Ascending aorta (tissue), 2 donors: ENCODE measurements at regions not wholly inside any gene's neighbourhood (a gene's known extent, or its start where the extent isn't known, plus 50 kb on each side); places are given as distances from the start of the nearest gene placed in this dataset.

ENCODE experiments used
- DNase-seq, 2 donors: peaks; one replicate each; pipeline ENCODE4 v3.0.0-alpha.2; 2019; ENCODE audit warnings: low spot score in 2 of 2
- H3K27ac ChIP-seq, 2 donors: fragments of 200-600 bp; sonication (generic); one replicate each; pipeline ENCODE4 v1.5.1; 2016 to 2017; ENCODE audit warnings: mild to moderate bottlenecking in 1 of 2
- H3K27me3 ChIP-seq: fragments of 200-600 bp; sonication (generic); one replicate; pipeline ENCODE4 v1.5.1; 2017
- H3K36me3 ChIP-seq, 2 donors: fragments of 200-600 bp; sonication (generic); one replicate each; pipeline ENCODE4 v1.5.1; 2016
- H3K4me1 ChIP-seq, 2 donors: fragments of 200-600 bp; sonication (generic); one replicate each; pipeline ENCODE4 v1.5.1; 2016 to 2017; ENCODE audit warnings: mild to moderate bottlenecking in 1 of 2
- H3K4me3 ChIP-seq, 2 donors: fragments of 200-600 bp; sonication (generic); one replicate each; pipeline ENCODE4 v1.5.1; 2016 to 2017; ENCODE audit warnings: mild to moderate bottlenecking in 1 of 2
- H3K9me3 ChIP-seq, 2 donors: fragments of 200-600 bp; sonication (generic); one replicate each; pipeline ENCODE4 v1.5.1; 2016
- intact Hi-C: fragments of 100-400 bp; cut with DNase I; formaldehyde crosslinking; loops from one replicate; pipeline ENCODE4 v1.15.1; 2023
- TF ChIP-seq, protein P1 (sequence below), 3 experiments: fragments of 200-600 bp in 2 of 3; fragments of 450-650 bp in 1 of 3; sonication (generic) in 2 of 3; IDR thresholded peaks; one replicate each; pipeline ENCODE4 v1.5.1; 2016 to 2019; ENCODE audit warnings: antibody characterized with exemption in 3 of 3, mild to moderate bottlenecking in 1 of 3, moderate library complexity in 1 of 3

DNA sequence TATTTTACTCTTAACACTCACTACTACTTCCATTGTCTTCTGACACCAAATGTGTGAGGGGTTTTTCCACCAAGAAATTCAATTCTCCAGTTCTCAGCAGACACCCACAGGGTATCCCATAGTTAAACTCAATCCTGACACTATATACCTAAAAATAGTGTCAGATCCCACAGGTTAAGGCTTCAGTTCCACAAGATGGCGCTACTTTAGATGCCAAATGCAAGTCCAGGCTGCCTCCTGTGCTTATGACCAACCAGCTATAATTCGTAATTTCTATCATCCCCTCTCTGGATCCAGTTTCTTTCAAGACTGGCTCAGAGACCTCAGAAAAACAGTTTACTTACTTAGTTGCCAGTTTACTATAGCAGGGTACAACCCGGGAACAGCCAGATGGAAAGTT is 1146.2 kb upstream of the SPRY2 start:
- Histone ChIP-seq H3K27me3 (no peaks in the 10 kb centered on the region), H3K36me3 (no peaks in the 10 kb centered on the region), H3K27ac (no peak overlapping the region), H3K4me3 (no peak overlapping the region), H3K9me3 (no peaks in the 10 kb centered on the region), H3K4me1 (no peaks in the 10 kb centered on the region)
- no peak for DNase-seq
- TF ChIP-seq, protein P1, sequence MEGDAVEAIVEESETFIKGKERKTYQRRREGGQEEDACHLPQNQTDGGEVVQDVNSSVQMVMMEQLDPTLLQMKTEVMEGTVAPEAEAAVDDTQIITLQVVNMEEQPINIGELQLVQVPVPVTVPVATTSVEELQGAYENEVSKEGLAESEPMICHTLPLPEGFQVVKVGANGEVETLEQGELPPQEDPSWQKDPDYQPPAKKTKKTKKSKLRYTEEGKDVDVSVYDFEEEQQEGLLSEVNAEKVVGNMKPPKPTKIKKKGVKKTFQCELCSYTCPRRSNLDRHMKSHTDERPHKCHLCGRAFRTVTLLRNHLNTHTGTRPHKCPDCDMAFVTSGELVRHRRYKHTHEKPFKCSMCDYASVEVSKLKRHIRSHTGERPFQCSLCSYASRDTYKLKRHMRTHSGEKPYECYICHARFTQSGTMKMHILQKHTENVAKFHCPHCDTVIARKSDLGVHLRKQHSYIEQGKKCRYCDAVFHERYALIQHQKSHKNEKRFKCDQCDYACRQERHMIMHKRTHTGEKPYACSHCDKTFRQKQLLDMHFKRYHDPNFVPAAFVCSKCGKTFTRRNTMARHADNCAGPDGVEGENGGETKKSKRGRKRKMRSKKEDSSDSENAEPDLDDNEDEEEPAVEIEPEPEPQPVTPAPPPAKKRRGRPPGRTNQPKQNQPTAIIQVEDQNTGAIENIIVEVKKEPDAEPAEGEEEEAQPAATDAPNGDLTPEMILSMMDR (IDR thresholded peaks at IDR 0.05), result no peak
- intact Hi-C loops, result no loop called here

DNA sequence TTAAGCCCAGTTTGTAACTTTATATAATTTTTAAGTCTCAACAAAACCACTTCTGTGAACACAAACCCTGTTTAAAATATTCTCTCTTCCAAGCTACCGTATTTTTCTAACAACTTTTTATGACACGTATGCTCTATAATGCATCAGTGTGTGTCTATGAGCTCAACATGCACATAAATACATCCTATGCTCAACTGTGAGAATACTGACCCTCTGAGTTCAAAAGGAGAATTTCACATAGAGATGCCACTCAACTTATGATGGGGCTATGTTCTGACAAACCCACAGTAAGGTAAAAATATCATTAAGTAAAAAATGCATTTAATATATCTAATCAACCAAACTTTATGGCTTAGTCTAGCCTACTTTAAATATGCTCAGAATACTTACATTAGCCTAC is 1139.7 kb upstream of the SPRY2 start:
- intact Hi-C loops, result no loop called here
- TF ChIP-seq, protein P1 (IDR thresholded peaks at IDR 0.05), result no peak

DNA sequence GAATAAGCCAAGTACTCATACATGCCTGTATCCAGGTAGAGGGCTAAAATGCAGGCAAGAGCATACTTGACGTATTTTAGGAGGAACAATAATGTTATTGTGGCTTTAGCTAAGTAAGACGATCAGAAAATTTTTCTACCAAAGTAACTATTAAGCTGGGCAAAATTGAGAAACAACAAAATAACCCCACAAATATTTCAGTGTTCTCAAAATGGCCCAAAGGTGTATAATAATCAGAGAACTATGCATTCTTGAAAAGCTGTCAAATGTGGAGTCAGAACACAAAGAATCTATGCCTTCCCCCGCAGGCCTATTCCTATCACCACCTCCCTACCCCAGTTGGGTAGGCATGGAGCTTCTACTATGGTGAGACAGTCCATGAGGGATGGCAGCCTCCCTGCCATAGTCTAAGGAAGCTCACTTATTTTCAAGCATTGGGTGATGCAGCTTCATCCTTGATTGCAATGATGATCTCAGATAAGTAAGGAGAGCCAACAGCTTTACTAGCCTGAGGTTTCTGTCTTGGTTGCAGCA is 1132.5 kb upstream of the SPRY2 start:
- Histone ChIP-seq H3K27ac (no peak overlapping the region), H3K27me3 (no peaks in the 10 kb centered on the region), H3K9me3 (no peaks in the 10 kb centered on the region), H3K4me3 (no peak overlapping the region), H3K36me3 (no peaks in the 10 kb centered on the region), H3K4me1 (no peaks in the 10 kb centered on the region)
- TF ChIP-seq, protein P1 (IDR thresholded peaks at IDR 0.05), result no peak
- no peak for DNase-seq
- intact Hi-C loops, result no loop called here

More for the DNA sequence above, 1139.7 kb upstream of the SPRY2 start:
- H3K4me3 ChIP-seq, result no peak overlapping the region
- H3K36me3 ChIP-seq, result no peaks in the 10 kb centered on the region
- H3K27me3 ChIP-seq, result no peaks in the 10 kb centered on the region
- H3K9me3 ChIP-seq, result no peaks in the 10 kb centered on the region
- DNase-seq, result no peak
- no peaks in the 10 kb centered on the region for H3K4me1 ChIP-seq
- no peak overlapping the region for H3K27ac ChIP-seq

DNA sequence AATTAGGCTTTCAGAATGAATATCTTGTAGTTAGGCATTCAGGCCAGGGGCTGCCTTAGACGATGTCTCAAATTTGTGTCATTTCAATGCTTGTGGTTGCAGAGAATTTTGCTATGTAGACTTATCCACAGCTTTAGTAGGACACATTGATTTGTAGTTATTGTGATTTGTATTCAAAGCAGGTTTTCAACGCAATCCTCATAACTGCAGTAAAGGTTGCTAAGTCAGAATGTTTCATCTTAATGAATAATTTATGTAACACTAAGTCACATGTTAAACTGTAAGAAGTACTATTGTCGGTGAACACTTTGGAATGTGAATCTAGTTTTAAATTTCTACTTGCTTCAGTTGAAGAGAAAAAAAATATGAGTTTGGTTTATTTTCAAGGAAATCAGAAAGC is 1117.2 kb upstream of the SPRY2 start:
- TF ChIP-seq, protein P1 (IDR thresholded peaks at IDR 0.05), result no peak
- Histone ChIP-seq H3K36me3 (no peaks in the 10 kb centered on the region), H3K27me3 (no peaks in the 10 kb centered on the region), H3K4me1 (no peaks in the 10 kb centered on the region), H3K4me3 (no peak overlapping the region), H3K27ac (no peak overlapping the region), H3K9me3 (no peaks in the 10 kb centered on the region)
- no peak for DNase-seq
- intact Hi-C loops, result no loop called here

DNA sequence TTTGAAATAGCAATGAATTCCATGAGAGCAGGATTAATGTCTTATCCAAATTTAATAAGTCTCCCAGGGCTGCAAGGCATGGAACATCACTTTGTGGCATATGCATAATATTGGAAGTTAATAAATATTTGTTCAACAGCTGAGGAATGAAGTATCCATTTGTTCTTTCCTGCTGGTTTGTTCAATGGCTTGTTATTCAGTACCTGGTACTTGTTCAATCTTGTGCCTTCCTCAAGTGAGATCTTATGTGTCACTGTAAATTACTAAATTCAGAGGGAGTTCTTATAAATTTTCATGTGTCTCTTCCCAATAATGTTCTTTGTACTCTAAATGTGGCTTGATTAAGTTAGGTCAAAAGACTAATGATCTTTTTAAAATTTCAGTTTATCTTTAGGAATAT is 1105.5 kb upstream of the SPRY2 start:
- no peaks in the 10 kb centered on the region for H3K36me3 ChIP-seq
- H3K4me1 ChIP-seq, result no peaks in the 10 kb centered on the region
- no peaks in the 10 kb centered on the region for H3K9me3 ChIP-seq
- H3K4me3 ChIP-seq, result no peak overlapping the region
- H3K27me3 ChIP-seq, result no peaks in the 10 kb centered on the region
- TF ChIP-seq, protein P1 (IDR thresholded peaks at IDR 0.05), result no peak
- no peak for DNase-seq
- H3K27ac ChIP-seq, result no peak overlapping the region
- intact Hi-C loops, result no loop called here

DNA sequence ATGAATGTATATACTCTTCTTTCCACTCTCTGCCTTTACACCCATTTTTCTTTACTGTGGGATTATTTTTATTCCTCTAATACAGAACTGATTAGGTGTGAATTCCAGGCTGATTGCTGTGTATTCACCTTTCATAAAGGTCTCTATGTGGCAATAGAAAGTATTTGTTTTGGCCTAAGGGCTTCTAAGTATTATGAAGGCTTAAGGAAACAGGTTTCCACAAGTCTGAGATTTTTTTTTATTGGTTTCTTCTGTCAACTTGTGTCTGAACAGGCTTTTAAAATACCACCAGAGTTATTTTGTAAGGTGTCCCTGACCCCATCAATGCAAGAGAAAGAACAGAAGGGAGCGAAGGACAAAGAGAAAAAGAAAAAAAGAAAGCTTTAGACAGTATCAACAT is 1102.0 kb upstream of the SPRY2 start:
- TF ChIP-seq, protein P1 (IDR thresholded peaks at IDR 0.05), result no peak
- Histone ChIP-seq H3K9me3 (no peaks in the 10 kb centered on the region), H3K27ac (no peak overlapping the region), H3K36me3 (no peaks in the 10 kb centered on the region), H3K4me1 (no peaks in the 10 kb centered on the region), H3K27me3 (no peaks in the 10 kb centered on the region), H3K4me3 (no peak overlapping the region)
- no peak for DNase-seq
- intact Hi-C loops, result no loop called here
